GM13977 (cell line): ENCODE measurements at regions not wholly inside any gene's neighbourhood (a gene's known extent, or its start where the extent isn't known, plus 50 kb on each side); places are given as distances from the start of the nearest gene placed in this dataset.

ENCODE experiments used
- DNase-seq: peaks from one replicate; pipeline ENCODE4 v3.0.0; 2012; ENCODE audit warnings: low spot score
- CTCF ChIP-seq: IDR thresholded peaks from 2 replicates; pipeline ENCODE4 v1.5.1; 2012; ENCODE audit warnings: mild to moderate bottlenecking, control low read depth; ENCODE audit not compliant: insufficient read depth; ENCODE audit errors: extremely low read depth, missing control alignments
- in situ Hi-C: fragments of 300-500 bp; cut with MboI; formaldehyde crosslinking; loops from one replicate; pipeline ENCODE4 v1.12.0; 2022; ENCODE audit warnings: low sequenced_read_pairs, low pct_unique_long_range_greater_than_20kb, mixed read lengths, inconsistent platforms; ENCODE audit not compliant: unreplicated experiment

- in situ Hi-C loops, result loop anchor here (25.0 kb wide), 1 partner anchor 607 kb away; the partner anchor contains the start of gene ENC1
- DNase-seq, result no peak
- TF ChIP-seq CTCF, result no peak
Observed at GRCh38 chr5:74030371-74030770, 404.4 kb downstream of the ARHGEF28 start.

GRCh38 chr5:74028976-74029375 is 403.0 kb downstream of the ARHGEF28 start:
- in situ Hi-C loops, result loop anchor here (25.0 kb wide), 1 partner anchor 608 kb away; the partner anchor contains the start of gene ENC1
- no peak for DNase-seq
- TF ChIP-seq CTCF, result no peak

GRCh38 chr5:74028406-74028805 is 402.4 kb downstream of the ARHGEF28 start:
- in situ Hi-C loops, result loop anchor here (25.0 kb wide), 1 partner anchor 609 kb away; the partner anchor contains the start of gene ENC1
- DNase-seq, result no peak
- TF ChIP-seq CTCF, result no peak

- DNase-seq, result no peak
- no peak for TF ChIP-seq CTCF
- in situ Hi-C loops, result loop anchor here (25.0 kb wide), 1 partner anchor 609 kb away; the partner anchor contains the start of gene ENC1
Observed at GRCh38 chr5:74027732-74028338, 401.8 kb downstream of the ARHGEF28 start.

- in situ Hi-C loops, result loop anchor here (25.0 kb wide), 1 partner anchor 611 kb away; the partner anchor contains the start of gene ENC1
- TF ChIP-seq CTCF, result no peak
- DNase-seq, result no peak
Observed at GRCh38 chr5:74026310-74026709, 400.3 kb downstream of the ARHGEF28 start.

GRCh38 chr5:74021126-74021525 is 395.1 kb downstream of the ARHGEF28 start:
- no peak for DNase-seq
- no peak for TF ChIP-seq CTCF
- in situ Hi-C loops, result no loop called here
